Brain pericyte (primary cell): ENCODE measurements at regions not wholly inside any gene's neighbourhood (a gene's known extent, or its start where the extent isn't known, plus 50 kb on each side); places are given as distances from the start of the nearest gene placed in this dataset.

ENCODE experiments used
- DNase-seq: peaks from one replicate; pipeline ENCODE4 v3.0.0-alpha.2; 2012; ENCODE audit warnings: low read depth, low spot score

GRCh38 chr15:36335659-36336058, 243.8 kb upstream of the CDIN1 start:
- DNase-seq: no peak

GRCh38 chr15:36344887-36345286, 234.5 kb upstream of the CDIN1 start:
- DNase-seq: no peak

- DNase-seq: no peak
Observed at GRCh38 chr15:36347272-36347858, 232.1 kb upstream of the CDIN1 start.

- DNase-seq: no peak
Observed at GRCh38 chr15:36356466-36356865, 223.0 kb upstream of the CDIN1 start.

- no peak for DNase-seq
Observed at GRCh38 chr15:36356978-36357601, 222.3 kb upstream of the CDIN1 start.

GRCh38 chr15:36358094-36358493, 221.3 kb upstream of the CDIN1 start:
- no peak for DNase-seq

- DNase-seq: no peak
Observed at GRCh38 chr15:36358523-36358922, 220.9 kb upstream of the CDIN1 start.

GRCh38 chr15:36359286-36359685, 220.1 kb upstream of the CDIN1 start:
- DNase-seq: no peak

GRCh38 chr15:36361351-36361870, 218.0 kb upstream of the CDIN1 start:
- no peak for DNase-seq

- no peak for DNase-seq
Observed at GRCh38 chr15:36362509-36362915, 216.9 kb upstream of the CDIN1 start.

GRCh38 chr15:36363335-36363734, 216.1 kb upstream of the CDIN1 start:
- no peak for DNase-seq

- peak; percentile 45 for DNase-seq
Observed at GRCh38 chr15:36364377-36364776, 215.0 kb upstream of the CDIN1 start.

- DNase-seq: no peak
Observed at GRCh38 chr15:36365963-36366362, 213.5 kb upstream of the CDIN1 start.

GRCh38 chr15:36370051-36370730, 209.2 kb upstream of the CDIN1 start:
- no peak for DNase-seq

- no peak for DNase-seq
Observed at GRCh38 chr15:36370731-36371112, 208.7 kb upstream of the CDIN1 start.

GRCh38 chr15:36371509-36371908, 207.9 kb upstream of the CDIN1 start:
- no peak for DNase-seq

GRCh38 chr15:36372968-36373367, 206.5 kb upstream of the CDIN1 start:
- no peak for DNase-seq

GRCh38 chr15:36373550-36373949, 205.9 kb upstream of the CDIN1 start:
- no peak for DNase-seq

- no peak for DNase-seq
Observed at GRCh38 chr15:36389107-36389506, 190.3 kb upstream of the CDIN1 start.

GRCh38 chr15:36390491-36390890, 188.9 kb upstream of the CDIN1 start:
- no peak for DNase-seq

- no peak for DNase-seq
Observed at GRCh38 chr15:36392676-36393266, 186.7 kb upstream of the CDIN1 start.

- no peak for DNase-seq
Observed at GRCh38 chr15:36398212-36398611, 181.2 kb upstream of the CDIN1 start.

- no peak for DNase-seq
Observed at GRCh38 chr15:36399276-36399675, 180.2 kb upstream of the CDIN1 start.
